ENCODE measurements at regions not wholly inside any gene's neighbourhood (a gene's known extent, or its start where the extent isn't known, plus 50 kb on each side); places are given as distances from the start of the nearest gene placed in this dataset.

- no peak overlapping the region for H3K4me3 ChIP-seq (ENCODE audit: low read depth, low read length)
- TF ChIP-seq CTCF (IDR thresholded peaks at IDR 0.05; ENCODE audit: control insufficient read depth, extremely low read depth, insufficient read depth): no peak
- no peak for DNase-seq (ENCODE audit: low read depth)
Observed at GRCh38 chr6:156344491-156344890, 432.7 kb upstream of the ARID1B start.

- TF ChIP-seq CTCF (IDR thresholded peaks at IDR 0.05; ENCODE audit: control insufficient read depth, extremely low read depth, insufficient read depth): no peak
- DNase-seq (ENCODE audit: low read depth): no peak
- H3K4me3 ChIP-seq (ENCODE audit: low read depth, low read length): no peak overlapping the region
Observed at GRCh38 chr6:156337801-156338200, 439.4 kb upstream of the ARID1B start.

GRCh38 chr6:156336733-156337132 lies 440.4 kb upstream of the ARID1B start:
- no peak overlapping the region for H3K4me3 ChIP-seq (ENCODE audit: low read depth, low read length)
- DNase-seq (ENCODE audit: low read depth): no peak
- no peak for TF ChIP-seq CTCF (IDR thresholded peaks at IDR 0.05; ENCODE audit: control insufficient read depth, extremely low read depth, insufficient read depth)

- H3K4me3 ChIP-seq (ENCODE audit: low read depth, low read length): no peak overlapping the region
- TF ChIP-seq CTCF (IDR thresholded peaks at IDR 0.05; ENCODE audit: control insufficient read depth, extremely low read depth, insufficient read depth): no peak
- no peak for DNase-seq (ENCODE audit: low read depth)
Observed at GRCh38 chr6:156336089-156336488, 441.1 kb upstream of the ARID1B start.

- no peak overlapping the region for H3K4me3 ChIP-seq (ENCODE audit: low read depth, low read length)
- no peak for TF ChIP-seq CTCF (IDR thresholded peaks at IDR 0.05; ENCODE audit: control insufficient read depth, extremely low read depth, insufficient read depth)
- DNase-seq (ENCODE audit: low read depth): no peak
Observed at GRCh38 chr6:156334966-156335365, 442.2 kb upstream of the ARID1B start.

GRCh38 chr6:156319707-156320106 lies 457.5 kb upstream of the ARID1B start:
- no peak for DNase-seq (ENCODE audit: low read depth)
- no peak for TF ChIP-seq CTCF (IDR thresholded peaks at IDR 0.05; ENCODE audit: control insufficient read depth, extremely low read depth, insufficient read depth)
- no peak overlapping the region for H3K4me3 ChIP-seq (ENCODE audit: low read depth, low read length)

- no peak for TF ChIP-seq CTCF (IDR thresholded peaks at IDR 0.05; ENCODE audit: control insufficient read depth, extremely low read depth, insufficient read depth)
- no peak overlapping the region for H3K4me3 ChIP-seq (ENCODE audit: low read depth, low read length)
- no peak for DNase-seq (ENCODE audit: low read depth)
Observed at GRCh38 chr6:156316583-156317125, 460.5 kb upstream of the ARID1B start.

Data from LNCaP clone FGC (cell line).